GM23248 (cell line): ENCODE measurements at regions not wholly inside any gene's neighbourhood (a gene's known extent, or its start where the extent isn't known, plus 50 kb on each side); places are given as distances from the start of the nearest gene placed in this dataset.
"Not testable (repeated sequence)": the region's sequence is repeated elsewhere in the genome, so short reads cannot be mapped to it uniquely, and the experiment has no call there.

Source experiments
- DNase-seq: peaks from one replicate; pipeline ENCODE4 v3.0.0-alpha.2; 2015
- H2AFZ ChIP-seq: fragments of 200-600 bp; sonication (generic); 2 replicates; pipeline ENCODE4 v1.6.1; 2016; ENCODE audit warnings: antibody characterized with exemption
- H3F3A ChIP-seq: fragments of 200-600 bp; sonication (generic); 2 replicates; pipeline ENCODE4 v1.6.1; 2016; ENCODE audit warnings: mild to moderate bottlenecking, antibody characterized with exemption, mixed run types; ENCODE audit not compliant: insufficient read depth
- H3K27ac ChIP-seq: fragments of 200-600 bp; sonication (generic); 2 replicates; pipeline ENCODE4 v1.5.1; 2016; ENCODE audit warnings: mild to moderate bottlenecking
- H3K27me3 ChIP-seq: fragments of 200-600 bp; sonication (generic); replicated peaks from 2 replicates; pipeline ENCODE4 v1.6.1; 2016; ENCODE audit warnings: mild to moderate bottlenecking; ENCODE audit not compliant: insufficient read depth
- H3K36me3 ChIP-seq: fragments of 200-600 bp; sonication (generic); 2 replicates; pipeline ENCODE4 v1.6.1; 2016; ENCODE audit warnings: low read depth, mild to moderate bottlenecking
- H3K4me1 ChIP-seq: fragments of 200-600 bp; sonication (generic); 2 replicates; pipeline ENCODE4 v1.6.1; 2016; ENCODE audit warnings: mild to moderate bottlenecking; ENCODE audit not compliant: insufficient read depth
- H3K4me2 ChIP-seq: fragments of 200-600 bp; sonication (generic); one replicate; pipeline ENCODE4 v1.6.1; 2016; ENCODE audit warnings: mild to moderate bottlenecking; ENCODE audit not compliant: unreplicated experiment
- H3K4me3 ChIP-seq: fragments of 200-600 bp; sonication (generic); 2 replicates; pipeline ENCODE4 v1.5.1; 2016; ENCODE audit warnings: mild to moderate bottlenecking
- H3K79me2 ChIP-seq: fragments of 200-600 bp; sonication (generic); 2 replicates; pipeline ENCODE4 v1.6.1; 2016; ENCODE audit warnings: mild to moderate bottlenecking; ENCODE audit not compliant: insufficient read depth
- H3K9ac ChIP-seq: fragments of 200-600 bp; sonication (generic); 2 replicates; pipeline ENCODE4 v1.6.1; 2016; ENCODE audit warnings: mild to moderate bottlenecking
- H3K9me2 ChIP-seq: fragments of 200-600 bp; sonication (generic); 2 replicates; pipeline ENCODE4 v1.6.1; 2016; ENCODE audit warnings: mixed run types, mild to moderate bottlenecking, moderate library complexity; ENCODE audit not compliant: insufficient read depth
- H3K9me3 ChIP-seq: fragments of 200-600 bp; sonication (generic); one replicate; pipeline ENCODE4 v1.6.1; 2017; ENCODE audit warnings: low read depth
- H4K20me1 ChIP-seq: fragments of 200-600 bp; sonication (generic); 2 replicates; pipeline ENCODE4 v1.6.0; 2016; ENCODE audit not compliant: insufficient read depth
- EZH2 ChIP-seq: fragments of 200-600 bp; sonication (generic); IDR thresholded peaks from 2 replicates; pipeline ENCODE4 v1.6.1; 2018; ENCODE audit warnings: antibody characterized with exemption, mild to moderate bottlenecking; ENCODE audit not compliant: insufficient read depth, poor library complexity, severe bottlenecking
- EZH2phosphoT487 ChIP-seq: fragments of 200-600 bp; sonication (generic); IDR thresholded peaks from 2 replicates; pipeline ENCODE4 v1.6.1; 2018; ENCODE audit warnings: antibody characterized with exemption, moderate library complexity, mild to moderate bottlenecking, low read depth; ENCODE audit not compliant: insufficient read depth
- WGBS, 2 experiments: methylation state at CpG; one replicate each; pipeline ENCODE4 v1.1.6; 2015 to 2017; ENCODE audit warnings: low lambda C conversion rate in 2 of 2, low coverage in 1 of 2; ENCODE audit errors: missing lambda C conversion rate in 2 of 2; 5-methylcytosine and 5-hydroxymethylcytosine counted together
- in situ Hi-C: fragments of 300-500 bp; cut with MboI; formaldehyde crosslinking; loops from 2 replicates; pipeline ENCODE4 v1.15.0; 2020

DNA sequence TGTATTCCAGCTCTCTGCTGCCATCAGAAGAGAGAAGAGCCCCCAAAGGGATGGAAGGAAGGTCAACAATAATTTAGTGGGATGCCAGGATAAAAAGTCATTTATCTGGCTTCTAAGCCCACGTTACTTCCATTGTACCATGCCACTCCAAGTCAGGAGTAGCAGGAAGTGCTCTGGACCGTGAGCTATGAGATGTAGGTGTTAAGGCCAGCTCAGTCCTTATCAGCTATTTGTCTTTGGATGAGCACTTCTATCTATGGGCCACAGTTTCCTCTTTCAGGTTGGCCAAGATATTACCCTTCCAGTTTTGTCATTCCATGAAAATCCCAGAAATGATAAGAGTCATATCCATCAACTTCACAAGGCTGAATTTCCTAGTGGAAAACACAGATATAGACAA is 119.4 kb upstream of the CACUL1 start:
- no peaks in the 10 kb centered on the region for H3K36me3 ChIP-seq

DNA sequence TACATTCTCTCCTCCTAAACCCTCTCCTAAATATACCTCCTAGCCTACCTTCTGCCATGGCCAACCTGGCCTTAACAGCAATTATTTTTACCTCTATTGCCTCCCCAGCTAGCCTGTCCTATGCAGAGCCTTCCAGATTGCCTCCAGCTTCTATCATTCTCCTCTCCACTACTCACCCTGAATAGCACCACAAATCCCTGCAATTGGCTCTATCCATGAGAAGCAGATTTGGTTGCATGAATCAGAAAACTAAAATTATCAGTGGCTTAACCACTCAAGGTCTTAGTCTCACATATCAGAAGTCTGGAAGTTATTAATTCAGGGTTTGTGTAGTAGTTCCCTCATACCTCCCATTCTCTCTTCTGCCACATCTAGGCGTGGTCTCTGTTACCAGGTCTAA is 120.3 kb upstream of the CACUL1 start:
- no peaks in the 10 kb centered on the region for H3K27me3 ChIP-seq
- no peaks in the 10 kb centered on the region for H3K36me3 ChIP-seq
- H3K9me3 ChIP-seq, result no peaks in the 10 kb centered on the region
- no peaks in the 10 kb centered on the region for H3K9me2 ChIP-seq
- no peak overlapping the region for H3K27ac ChIP-seq
- TF ChIP-seq EZH2phosphoT487 (no peak), EZH2 (no peak)
- no peaks in the 10 kb centered on the region; the same call in none of the 2 replicates for H3F3A ChIP-seq
- DNase-seq, result no peak
- peaks cover 14% of the 10 kb centered on the region; the same call in 1 of the 2 replicates for H3K4me1 ChIP-seq
- no peak overlapping the region for H2AFZ ChIP-seq
- H3K4me3 ChIP-seq, result no peak overlapping the region
- H4K20me1 ChIP-seq, result no peaks in the 10 kb centered on the region
- H3K9ac ChIP-seq, result no peak overlapping the region
- H3K79me2 ChIP-seq, result no peaks in the 10 kb centered on the region
- no peak overlapping the region for H3K4me2 ChIP-seq
- 36 to 38% methylated on average over 1 of the region's 1 CpG for WGBS, 2 experiments
- in situ Hi-C loops, result no loop called here

More for the DNA sequence above, 119.4 kb upstream of the CACUL1 start:
- no peak overlapping the region for H3K9ac ChIP-seq
- H3K79me2 ChIP-seq, result no peaks in the 10 kb centered on the region
- no peaks in the 10 kb centered on the region for H4K20me1 ChIP-seq
- in situ Hi-C loops, result no loop called here
- H3K4me3 ChIP-seq, result no peak overlapping the region
- H3K9me2 ChIP-seq, result no peaks in the 10 kb centered on the region
- no peaks in the 10 kb centered on the region for H3K9me3 ChIP-seq
- no peak overlapping the region for H3K4me2 ChIP-seq
- DNase-seq, result no peak
- WGBS, 2 experiments, result 33 to 35% methylated on average over 2 of the region's 2 CpGs
- no peak overlapping the region for H2AFZ ChIP-seq
- H3F3A ChIP-seq, result no peaks in the 10 kb centered on the region; the same call in none of the 2 replicates
- TF ChIP-seq EZH2phosphoT487 (no peak), EZH2 (no peak)
- no peaks in the 10 kb centered on the region for H3K27me3 ChIP-seq
- H3K27ac ChIP-seq, result no peak overlapping the region
- H3K4me1 ChIP-seq, result peaks cover 14% of the 10 kb centered on the region; the same call in 1 of the 2 replicates

DNA sequence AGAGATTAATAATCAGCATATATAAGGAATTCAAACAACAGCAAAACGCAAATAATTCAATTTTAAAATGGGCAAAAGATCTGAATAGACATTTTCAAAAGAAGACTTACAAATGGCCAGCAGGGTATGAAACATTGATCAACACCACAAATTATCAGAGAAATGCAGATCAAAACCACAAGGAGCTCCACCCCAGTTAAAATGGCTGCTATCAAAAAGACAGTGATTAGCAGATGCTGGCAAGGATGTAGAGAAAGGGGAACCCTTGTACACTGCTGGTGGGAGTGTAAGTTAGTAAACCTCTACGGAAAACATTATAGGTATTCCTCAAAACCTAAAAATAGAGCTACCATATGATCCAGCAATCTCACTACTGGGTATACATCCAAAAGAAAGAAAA is 128.0 kb upstream of the CACUL1 start:
- no peak overlapping the region for H2AFZ ChIP-seq
- no peak for DNase-seq
- TF ChIP-seq EZH2 (no peak), EZH2phosphoT487 (no peak)
- WGBS, 2 experiments, result 78 to 80% methylated on average over 2 of the region's 2 CpGs
- in situ Hi-C loops, result no loop called here
- H3K4me3 ChIP-seq, result no peak overlapping the region
- no peaks in the 10 kb centered on the region for H3K79me2 ChIP-seq
- no peaks in the 10 kb centered on the region for H3F3A ChIP-seq
- H3K9ac ChIP-seq, result no peak overlapping the region
- H3K27ac ChIP-seq, result no peak overlapping the region
- H3K9me3 ChIP-seq, result no peaks in the 10 kb centered on the region
- no peaks in the 10 kb centered on the region for H3K4me1 ChIP-seq
- H3K9me2 ChIP-seq, result no peaks in the 10 kb centered on the region
- H4K20me1 ChIP-seq, result no peaks in the 10 kb centered on the region
- no peak overlapping the region for H3K4me2 ChIP-seq
- H3K27me3 ChIP-seq, result peaks cover 5% of the 10 kb centered on the region; the same call in 1 of the 2 replicates
- H3K36me3 ChIP-seq, result no peaks in the 10 kb centered on the region

DNA sequence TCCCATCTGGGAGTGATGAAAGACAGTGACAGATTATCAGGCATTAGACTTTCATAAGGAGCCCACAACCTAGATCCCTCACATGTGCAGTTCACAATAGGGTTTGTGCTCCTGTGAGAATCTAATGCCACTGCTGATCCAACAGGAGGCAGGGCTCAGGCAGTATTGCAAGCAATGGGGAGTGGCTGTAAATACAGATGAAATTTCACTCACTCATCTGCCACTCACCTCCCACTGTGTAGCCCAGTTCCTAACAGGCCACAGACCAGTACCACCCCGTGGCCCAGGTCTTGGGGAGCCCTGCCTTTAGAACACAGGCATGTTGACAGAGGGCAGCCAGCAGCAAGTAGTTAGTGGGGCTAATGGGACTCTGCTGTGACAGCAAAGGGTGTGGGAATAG is 137.3 kb upstream of the NANOS1 start:
- no peaks in the 10 kb centered on the region for H3K9me2 ChIP-seq
- no peak overlapping the region for H2AFZ ChIP-seq
- DNase-seq, result no peak
- no peaks in the 10 kb centered on the region for H4K20me1 ChIP-seq
- TF ChIP-seq EZH2phosphoT487 (no peak), EZH2 (no peak)
- no peak overlapping the region for H3K4me3 ChIP-seq
- H3K27me3 ChIP-seq, result peaks cover 14% of the 10 kb centered on the region
- H3K4me2 ChIP-seq, result no peak overlapping the region
- H3K79me2 ChIP-seq, result no peaks in the 10 kb centered on the region
- in situ Hi-C loops, result no loop called here
- no peaks in the 10 kb centered on the region for H3K9me3 ChIP-seq
- H3K9ac ChIP-seq, result no peak overlapping the region
- no peaks in the 10 kb centered on the region for H3K4me1 ChIP-seq
- H3K27ac ChIP-seq, result no peak overlapping the region
- 14 to 17% methylated on average over 1 of the region's 1 CpG for WGBS, 2 experiments
- H3F3A ChIP-seq, result no peaks in the 10 kb centered on the region
- no peaks in the 10 kb centered on the region for H3K36me3 ChIP-seq

DNA sequence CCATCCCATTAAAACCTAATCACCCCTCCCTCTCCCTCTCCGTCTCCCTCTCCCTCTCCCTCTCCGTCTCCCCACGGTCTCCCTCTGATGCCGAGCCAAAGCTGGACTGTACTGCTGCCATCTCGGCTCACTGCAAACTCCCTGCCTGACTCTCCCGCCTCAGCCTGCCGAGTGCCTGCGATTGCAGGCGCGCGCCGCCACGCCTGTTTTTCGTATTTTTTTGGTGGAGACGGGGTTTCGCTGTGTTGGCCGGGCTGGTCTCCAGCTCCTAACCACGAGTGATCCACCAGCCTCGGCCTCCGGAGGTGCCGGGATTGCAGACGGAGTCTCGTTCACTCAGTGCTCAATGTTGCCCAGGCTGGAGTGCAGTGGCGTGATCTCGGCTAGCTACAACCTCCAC is 134.6 kb upstream of the NANOS1 start:
- H3K9me2 ChIP-seq, H3K4me2 ChIP-seq, H3K27ac ChIP-seq, in situ Hi-C loops, H3K4me1 ChIP-seq, H2AFZ ChIP-seq, H3K79me2 ChIP-seq, H4K20me1 ChIP-seq, H3K36me3 ChIP-seq, H3K4me3 ChIP-seq, H3K9ac ChIP-seq, H3K9me3 ChIP-seq, DNase-seq, H3F3A ChIP-seq: not testable (repeated sequence)
- WGBS, 2 experiments, result 78 to 88% methylated on average over 10 to 24 of the region's 25 CpGs
- H3K27me3 ChIP-seq, result peaks cover 11% of the 10 kb centered on the region
